Endodermal cell (in vitro differentiated cells): ENCODE measurements at regions not wholly inside any gene's neighbourhood (a gene's known extent, or its start where the extent isn't known, plus 50 kb on each side); places are given as distances from the start of the nearest gene placed in this dataset.

Experiments used
- DNase-seq: peaks from one replicate; pipeline ENCODE4 v3.0.0-alpha.2; 2017
- H3K27ac ChIP-seq: 2 replicates; pipeline ENCODE4 v1.5.1; 2013; ENCODE audit warnings: mild to moderate bottlenecking, low read depth, low read length, moderate library complexity
- H3K27me3 ChIP-seq: 2 replicates; pipeline ENCODE4 v1.6.1; 2013; ENCODE audit warnings: mild to moderate bottlenecking, low read length, moderate library complexity; ENCODE audit not compliant: insufficient read depth, control insufficient read depth, poor library complexity, severe bottlenecking
- H3K36me3 ChIP-seq: 2 replicates; pipeline ENCODE4 v1.7.0; 2013; ENCODE audit warnings: mild to moderate bottlenecking, low read length, moderate library complexity; ENCODE audit not compliant: control insufficient read depth, insufficient read depth
- H3K4me1 ChIP-seq: one replicate; pipeline ENCODE4 v1.7.0; 2013; ENCODE audit warnings: low read length; ENCODE audit not compliant: control insufficient read depth, insufficient read depth
- H3K4me3 ChIP-seq: 2 replicates; pipeline ENCODE4 v1.5.1; 2013; ENCODE audit warnings: mild to moderate bottlenecking, low read length, moderate library complexity
- H3K9ac ChIP-seq: 2 replicates; pipeline ENCODE4 v1.6.1; 2013; ENCODE audit warnings: mild to moderate bottlenecking, low read length, moderate library complexity; ENCODE audit not compliant: poor library complexity, severe bottlenecking; ENCODE audit errors: extremely low read depth
- H3K9me3 ChIP-seq: 2 replicates; pipeline ENCODE4 v1.6.1; 2013; ENCODE audit warnings: mild to moderate bottlenecking, low read length, moderate library complexity; ENCODE audit not compliant: control insufficient read depth
- H3K27ac Mint-ChIP-seq: 2 replicates; pipeline ENCODE4 v1.8.0; 2020; ENCODE audit warnings: mixed read lengths
- H3K27me3 Mint-ChIP-seq: 2 replicates; pipeline ENCODE4 v1.8.0; 2021; ENCODE audit warnings: mild to moderate bottlenecking, mixed read lengths; ENCODE audit not compliant: insufficient read depth
- H3K36me3 Mint-ChIP-seq: 2 replicates; pipeline ENCODE4 v1.8.0; 2020; ENCODE audit warnings: low read depth, mixed read lengths
- H3K4me1 Mint-ChIP-seq: 2 replicates; pipeline ENCODE4 v1.8.0; 2020; ENCODE audit warnings: mixed read lengths
- H3K4me3 Mint-ChIP-seq: 2 replicates; pipeline ENCODE4 v1.8.0; 2020; ENCODE audit warnings: mild to moderate bottlenecking, moderate library complexity, mixed read lengths
- H3K9me3 Mint-ChIP-seq: 2 replicates; pipeline ENCODE4 v1.8.0; 2020; ENCODE audit warnings: mild to moderate bottlenecking, mixed read lengths
- WGBS, 2 experiments: methylation state at CpG; one replicate each; pipeline versions ENCODE4 v1.1.5 to v1.1.7; 2013; ENCODE audit warnings: missing lambda C conversion rate in 2 of 2, mixed read lengths in 1 of 2; ENCODE audit not compliant: insufficient coverage in 1 of 2, insufficient read length in 1 of 2; 5-methylcytosine and 5-hydroxymethylcytosine counted together
- TF ChIP-seq, protein P1 (sequence below): fragments of 200-600 bp; sonication (generic); conservative IDR thresholded peaks from 2 replicates; pipeline ENCODE4 v1.5.0; 2021; ENCODE audit warnings: antibody characterized with exemption, mild to moderate bottlenecking

DNA sequence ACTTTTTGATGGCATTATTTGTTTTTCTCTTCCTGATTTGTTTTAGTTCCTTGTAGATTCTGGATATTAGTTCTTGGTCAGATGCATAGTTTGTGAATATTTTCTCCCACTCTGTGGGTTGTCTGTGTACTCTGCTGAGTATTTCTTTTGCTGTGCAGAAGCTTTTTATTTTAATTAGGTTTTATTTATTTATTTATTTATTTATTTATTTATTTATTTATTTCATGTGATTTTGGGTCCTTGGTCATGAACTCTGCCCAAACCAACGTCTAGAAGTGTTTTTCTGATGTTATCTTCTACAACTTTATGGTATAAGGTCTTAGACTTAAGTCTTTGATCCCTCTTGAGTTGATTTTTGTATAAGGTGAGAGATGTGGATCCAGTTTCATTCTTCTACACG lies 292.2 kb downstream of the CDH7 start:
- 80% methylated on average over 2 of the region's 2 CpGs; no CpG with 5 or more reads in 1 of the 2 experiments for WGBS, 2 experiments
- H3K27me3 Mint-ChIP-seq = no peaks in the 10 kb centered on the region
- TF ChIP-seq, protein P1, sequence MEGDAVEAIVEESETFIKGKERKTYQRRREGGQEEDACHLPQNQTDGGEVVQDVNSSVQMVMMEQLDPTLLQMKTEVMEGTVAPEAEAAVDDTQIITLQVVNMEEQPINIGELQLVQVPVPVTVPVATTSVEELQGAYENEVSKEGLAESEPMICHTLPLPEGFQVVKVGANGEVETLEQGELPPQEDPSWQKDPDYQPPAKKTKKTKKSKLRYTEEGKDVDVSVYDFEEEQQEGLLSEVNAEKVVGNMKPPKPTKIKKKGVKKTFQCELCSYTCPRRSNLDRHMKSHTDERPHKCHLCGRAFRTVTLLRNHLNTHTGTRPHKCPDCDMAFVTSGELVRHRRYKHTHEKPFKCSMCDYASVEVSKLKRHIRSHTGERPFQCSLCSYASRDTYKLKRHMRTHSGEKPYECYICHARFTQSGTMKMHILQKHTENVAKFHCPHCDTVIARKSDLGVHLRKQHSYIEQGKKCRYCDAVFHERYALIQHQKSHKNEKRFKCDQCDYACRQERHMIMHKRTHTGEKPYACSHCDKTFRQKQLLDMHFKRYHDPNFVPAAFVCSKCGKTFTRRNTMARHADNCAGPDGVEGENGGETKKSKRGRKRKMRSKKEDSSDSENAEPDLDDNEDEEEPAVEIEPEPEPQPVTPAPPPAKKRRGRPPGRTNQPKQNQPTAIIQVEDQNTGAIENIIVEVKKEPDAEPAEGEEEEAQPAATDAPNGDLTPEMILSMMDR = no peak

DNA sequence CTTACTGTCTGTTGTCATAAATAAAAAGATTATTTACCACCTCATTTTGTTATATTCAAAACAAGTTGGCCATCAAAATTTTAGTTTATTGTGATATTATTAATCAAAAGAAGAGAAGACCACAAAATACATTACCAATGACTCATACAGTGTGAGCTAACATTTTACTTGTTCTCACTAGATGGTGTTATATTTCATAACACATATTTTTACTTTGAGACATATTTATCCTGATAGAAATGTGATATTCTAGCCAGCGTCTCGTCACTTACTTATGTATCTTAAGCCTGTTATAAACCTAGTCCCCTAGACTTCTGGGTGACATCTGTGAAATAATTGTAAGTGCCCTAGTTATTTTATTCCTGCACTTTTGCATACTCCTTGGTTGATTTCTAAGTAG lies 263.2 kb downstream of the CDH7 start:
- Histone ChIP-seq H3K4me1 (no peaks in the 10 kb centered on the region), H3K27me3 (no peaks in the 10 kb centered on the region), H3K27ac (no peak overlapping the region), H3K9me3 (no peaks in the 10 kb centered on the region), H3K36me3 (no peaks in the 10 kb centered on the region), H3K4me3 (no peak overlapping the region), H3K9ac (no peak overlapping the region)
- Mint-ChIP-seq H3K4me1 (no peaks in the 10 kb centered on the region), H3K9me3 (no peaks in the 10 kb centered on the region), H3K4me3 (no peak overlapping the region), H3K27ac (no peak overlapping the region), H3K27me3 (no peaks in the 10 kb centered on the region), H3K36me3 (no peaks in the 10 kb centered on the region)
- TF ChIP-seq, protein P1 = no peak
- no peak for DNase-seq
- WGBS, 2 experiments = 79% methylated on average over 2 of the region's 2 CpGs; no CpG with 5 or more reads in 1 of the 2 experiments

More for the DNA sequence above, 292.2 kb downstream of the CDH7 start:
- Mint-ChIP-seq H3K4me1 (peaks cover 7% of the 10 kb centered on the region), H3K36me3 (no peaks in the 10 kb centered on the region), H3K4me3 (no peak overlapping the region), H3K27ac (no peak overlapping the region), H3K9me3 (peaks cover 8% of the 10 kb centered on the region)
- Histone ChIP-seq H3K36me3 (no peaks in the 10 kb centered on the region), H3K4me1 (no peaks in the 10 kb centered on the region), H3K4me3 (no peak overlapping the region), H3K27ac (no peak overlapping the region), H3K9ac (no peak overlapping the region), H3K9me3 (peaks cover 12% of the 10 kb centered on the region), H3K27me3 (no peaks in the 10 kb centered on the region)
- no peak for DNase-seq

DNA sequence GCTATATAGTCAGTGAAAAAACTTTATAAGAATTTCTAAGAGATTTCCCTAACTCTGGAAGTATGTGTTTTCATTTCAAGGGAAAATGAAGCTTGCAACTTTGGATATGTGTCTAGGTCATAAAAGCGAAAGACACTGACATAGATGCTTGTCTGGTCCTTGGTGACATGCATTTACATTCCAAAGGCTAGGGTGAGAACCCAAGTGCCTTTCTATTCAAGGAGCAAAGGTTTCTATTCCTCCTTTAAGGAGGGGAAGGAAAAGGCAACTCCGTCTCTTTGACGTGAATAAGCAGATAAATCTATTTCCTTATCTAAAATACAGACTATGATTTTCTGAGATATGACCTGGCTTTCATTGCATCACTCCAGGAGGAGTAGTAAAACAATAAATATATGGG lies 261.1 kb downstream of the CDH7 start:
- H3K27me3 Mint-ChIP-seq = no peaks in the 10 kb centered on the region
- H3K4me1 ChIP-seq = no peaks in the 10 kb centered on the region
- TF ChIP-seq, protein P1 = no peak

More for the DNA sequence above, 261.1 kb downstream of the CDH7 start:
- Histone ChIP-seq H3K27me3 (no peaks in the 10 kb centered on the region), H3K9ac (no peak overlapping the region), H3K9me3 (no peaks in the 10 kb centered on the region), H3K4me3 (no peak overlapping the region), H3K27ac (no peak overlapping the region), H3K36me3 (no peaks in the 10 kb centered on the region)
- DNase-seq = no peak
- 67 to 76% methylated on average over 1 of the region's 3 CpGs for WGBS, 2 experiments
- no peaks in the 10 kb centered on the region for H3K36me3 Mint-ChIP-seq
- H3K9me3 Mint-ChIP-seq = peaks cover 4% of the 10 kb centered on the region
- H3K4me3 Mint-ChIP-seq = no peak overlapping the region
- H3K27ac Mint-ChIP-seq = no peak overlapping the region
- H3K4me1 Mint-ChIP-seq = no peaks in the 10 kb centered on the region
